Loucy (cell line): ENCODE measurements at regions not wholly inside any gene's neighbourhood (a gene's known extent, or its start where the extent isn't known, plus 50 kb on each side); places are given as distances from the start of the nearest gene placed in this dataset.

Experiments
- EZH2phosphoT487 ChIP-seq: fragments of 200-600 bp; IDR thresholded peaks from 2 replicates; pipeline ENCODE4 v1.6.1; 2018; ENCODE audit warnings: antibody characterized with exemption, mild to moderate bottlenecking, moderate library complexity, borderline replicate concordance
- TF ChIP-seq, protein P1 (sequence below): fragments of 200-600 bp; sonication (generic); conservative IDR thresholded peaks from 2 replicates; pipeline ENCODE4 v1.5.1; 2014; ENCODE audit warnings: mild to moderate bottlenecking, antibody characterized with exemption, low read length

- TF ChIP-seq, protein P1, sequence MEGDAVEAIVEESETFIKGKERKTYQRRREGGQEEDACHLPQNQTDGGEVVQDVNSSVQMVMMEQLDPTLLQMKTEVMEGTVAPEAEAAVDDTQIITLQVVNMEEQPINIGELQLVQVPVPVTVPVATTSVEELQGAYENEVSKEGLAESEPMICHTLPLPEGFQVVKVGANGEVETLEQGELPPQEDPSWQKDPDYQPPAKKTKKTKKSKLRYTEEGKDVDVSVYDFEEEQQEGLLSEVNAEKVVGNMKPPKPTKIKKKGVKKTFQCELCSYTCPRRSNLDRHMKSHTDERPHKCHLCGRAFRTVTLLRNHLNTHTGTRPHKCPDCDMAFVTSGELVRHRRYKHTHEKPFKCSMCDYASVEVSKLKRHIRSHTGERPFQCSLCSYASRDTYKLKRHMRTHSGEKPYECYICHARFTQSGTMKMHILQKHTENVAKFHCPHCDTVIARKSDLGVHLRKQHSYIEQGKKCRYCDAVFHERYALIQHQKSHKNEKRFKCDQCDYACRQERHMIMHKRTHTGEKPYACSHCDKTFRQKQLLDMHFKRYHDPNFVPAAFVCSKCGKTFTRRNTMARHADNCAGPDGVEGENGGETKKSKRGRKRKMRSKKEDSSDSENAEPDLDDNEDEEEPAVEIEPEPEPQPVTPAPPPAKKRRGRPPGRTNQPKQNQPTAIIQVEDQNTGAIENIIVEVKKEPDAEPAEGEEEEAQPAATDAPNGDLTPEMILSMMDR, result no peak
- no peak for TF ChIP-seq EZH2phosphoT487
These were observed 236.5 kb upstream of the SLC10A2 start for GRCh38 chr13:103302676-103303075.
